GM12878 (cell line): ENCODE measurements at regions not wholly inside any gene's neighbourhood (a gene's known extent, or its start where the extent isn't known, plus 50 kb on each side); places are given as distances from the start of the nearest gene placed in this dataset.
"Not testable (repeated sequence)": the region's sequence is repeated elsewhere in the genome, so short reads cannot be mapped to it uniquely, and the experiment has no call there.

Experiments used
- ATAC-seq: fragments of 200-7000 bp; cut with Tn5 transposase; 3 replicates; pipeline ENCODE4 v1.9.1; 2020; ENCODE audit warnings: mild to moderate bottlenecking, moderate library complexity
- BruUV-seq: library from RNA; stranded (reverse); fragments of 400-500 nt; replicated peaks from 2 replicates; lab custom pipeline; 2021; lab: Mats Ljungman, UMichigan
- CTCF ChIA-PET: fragments of 300-600 bp; sonication (Branson Sonifier 250); formaldehyde crosslinking; extraction: SDS; loops from one replicate; lab custom pipeline; 2021; ENCODE audit warnings: inconsistent platforms; lab: Yijun Ruan, JAX
- POLR2A ChIA-PET: fragments of 350-600 bp; formaldehyde crosslinking; extraction: SDS; loops from one replicate; lab custom pipeline; 2021; ENCODE audit warnings: inconsistent platforms; lab: Charles Lee
- RAD21 ChIA-PET: fragments of 300-600 bp; sonication (Branson Sonifier 250); formaldehyde crosslinking; loops from one replicate; lab custom pipeline; 2023; ENCODE audit warnings: antibody characterized with exemption; ENCODE audit not compliant: unreplicated experiment; lab: Charles Lee
- SMC1A ChIA-PET: fragments of 300-600 bp; sonication (Branson Sonifier 250); formaldehyde crosslinking; loops from one replicate; lab custom pipeline; 2023; ENCODE audit not compliant: unreplicated experiment, uncharacterized antibody; lab: Charles Lee
- DNase-seq: peaks from one replicate; pipeline ENCODE4 v3.0.0-alpha.2; 2011; ENCODE audit warnings: low read depth, low spot score
- FAIRE-seq: peaks from 3 replicates; lab custom pipeline; 2011; peaks lifted over from hg19 to GRCh38; lab: Jason Lieb, UNC
- H2AFZ ChIP-seq: 2 replicates; pipeline ENCODE4 v1.6.0; 2011; ENCODE audit warnings: low read depth, low read length, control low read depth; ENCODE audit not compliant: control insufficient read depth
- H3K27ac ChIP-seq: 2 replicates; pipeline ENCODE4 v1.5.1; 2011; ENCODE audit warnings: control low read depth; ENCODE audit not compliant: control insufficient read depth, insufficient read depth
- H3K27me3 ChIP-seq, 2 experiments: replicated peaks in 1 of 2; 2 replicates each; pipeline versions ENCODE4 v1.6.0 to v1.6.1; 2011; ENCODE audit warnings: low read length in 1 of 2; ENCODE audit not compliant: control insufficient read depth in 2 of 2, insufficient read depth in 2 of 2
- H3K36me3 ChIP-seq, 2 experiments: 2 replicates each; pipeline ENCODE4 v1.5.1; 2011; ENCODE audit warnings: low read length in 1 of 2; ENCODE audit not compliant: control insufficient read depth in 2 of 2, insufficient read depth in 2 of 2
- H3K4me1 ChIP-seq: 2 replicates; pipeline ENCODE4 v1.6.1; 2011; ENCODE audit warnings: mild to moderate bottlenecking, low read length, moderate library complexity, mixed read lengths; ENCODE audit not compliant: control insufficient read depth, insufficient read depth
- H3K4me2 ChIP-seq: 2 replicates; pipeline ENCODE4 v1.6.0; 2011; ENCODE audit warnings: control low read depth; ENCODE audit not compliant: control insufficient read depth, insufficient read depth
- H3K4me3 ChIP-seq: fragments of 200-600 bp; sonication (generic); 2 replicates; pipeline ENCODE4 v1.5.1; 2016
- H3K79me2 ChIP-seq: 2 replicates; pipeline ENCODE4 v1.6.0; 2011; ENCODE audit warnings: low read length; ENCODE audit not compliant: control insufficient read depth, insufficient read depth
- H3K9ac ChIP-seq: 2 replicates; pipeline ENCODE4 v1.8.0; 2011; ENCODE audit warnings: low read length, control low read depth, mixed read lengths; ENCODE audit not compliant: control insufficient read depth, insufficient read depth
- H3K9me3 ChIP-seq: replicated peaks from 3 replicates; pipeline ENCODE4 v1.5.1; 2011; ENCODE audit warnings: mild to moderate bottlenecking, low read length; ENCODE audit not compliant: control insufficient read depth, insufficient read depth
- H4K20me1 ChIP-seq: 2 replicates; pipeline ENCODE4 v1.6.0; 2011; ENCODE audit not compliant: control insufficient read depth, insufficient read depth
- CBX3 ChIP-seq: fragments of 200-600 bp; sonication (generic); IDR thresholded peaks from 2 replicates; pipeline ENCODE4 v1.6.1; 2016; ENCODE audit warnings: low read depth, borderline replicate concordance
- CHD4 ChIP-seq: fragments of 200-600 bp; sonication (generic); IDR thresholded peaks from 2 replicates; pipeline ENCODE4 v1.6.1; 2016; ENCODE audit warnings: mild to moderate bottlenecking
- FOS ChIP-seq: IDR thresholded peaks from 3 replicates; pipeline ENCODE4 v1.6.1; 2011; ENCODE audit warnings: borderline replicate concordance; ENCODE audit not compliant: insufficient read length; ENCODE audit errors: extremely low read depth
- HCFC1 ChIP-seq: fragments of 150-350 bp; IDR thresholded peaks from 2 replicates; pipeline ENCODE4 v1.6.1; 2014; ENCODE audit warnings: low read length
- ZNF274 ChIP-seq: IDR thresholded peaks from one replicate; pipeline ENCODE4 v1.8.0; 2011; ENCODE audit not compliant: insufficient read length, insufficient read depth
- WGBS: methylation state at CpG from one replicate; pipeline ENCODE4 v1.1.6; 2016; ENCODE audit warnings: low lambda C conversion rate; ENCODE audit not compliant: insufficient replicate concordance, insufficient coverage; ENCODE audit errors: missing lambda C conversion rate; 5-methylcytosine and 5-hydroxymethylcytosine counted together
- in situ Hi-C: fragments of 300-500 bp; cut with MboI; formaldehyde crosslinking; loops from 9 replicates; pipeline ENCODE4 v1.14.3; 2018; ENCODE audit warnings: mixed read lengths
- intact Hi-C: fragments of 100-400 bp; cut with micrococcal nuclease; formaldehyde crosslinking; loops from one replicate; pipeline ENCODE4 v1.14.2; 2022; ENCODE audit not compliant: unreplicated experiment
- TF ChIP-seq, protein P1 (sequence below): IDR thresholded peaks from 2 replicates; pipeline ENCODE4 v1.6.1; 2011; ENCODE audit warnings: borderline replicate concordance, low read depth, mild to moderate bottlenecking, moderate library complexity, low read length; ENCODE audit not compliant: insufficient read depth, poor library complexity, severe bottlenecking

DNA sequence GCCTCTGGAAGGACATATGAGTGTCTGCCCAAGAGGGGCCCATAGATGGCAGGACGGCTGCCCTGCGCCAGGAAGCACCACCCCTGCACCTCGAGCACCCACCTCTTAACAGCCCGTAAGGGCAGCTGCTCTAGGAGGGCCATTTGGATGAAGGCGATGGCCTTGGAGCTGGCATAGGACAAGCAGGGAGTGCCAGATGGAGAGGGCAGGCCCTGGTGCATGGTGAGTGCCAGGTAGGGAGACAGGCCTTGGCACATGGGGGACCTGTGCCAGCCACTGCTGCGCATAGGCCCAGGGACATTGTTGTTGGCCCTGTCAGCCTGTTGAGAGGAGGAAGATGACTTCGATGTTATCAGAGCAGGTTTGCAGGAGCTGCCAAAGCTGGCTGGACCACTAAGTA is 134.2 kb downstream of the SLC25A46 start:
- Histone ChIP-seq H3K27ac (no peak overlapping the region), H2AFZ (no peak overlapping the region), H3K4me2 (no peak overlapping the region), H3K4me3 (no peak overlapping the region), H3K9ac (no peak overlapping the region), H4K20me1 (no peaks in the 10 kb centered on the region), H3K9me3 (no peaks in the 10 kb centered on the region), H3K79me2 (no peaks in the 10 kb centered on the region), H3K36me3 (no peaks in the 10 kb centered on the region), H3K27me3 (no peaks in the 10 kb centered on the region), H3K4me1 (no peaks in the 10 kb centered on the region)
- ChIA-PET POLR2A (no interaction called here), RAD21 (no interaction called here), CTCF (no interaction called here), SMC1A (interaction anchor here (1.9 kb wide), 1 partner anchor 9 kb away, joined by 7 read pairs; no protein-coding TSS in a partner anchor)
- DNase-seq (no peak), FAIRE-seq (no peak), ATAC-seq (no peak)
- TF ChIP-seq FOS: no peak
- no peak for TF ChIP-seq CHD4
- in situ Hi-C loops: no loop called here
- 35% methylated on average over 7 of the region's 7 CpGs for WGBS
- BruUV-seq: no TSS peak
- intact Hi-C loops: no loop called here

DNA sequence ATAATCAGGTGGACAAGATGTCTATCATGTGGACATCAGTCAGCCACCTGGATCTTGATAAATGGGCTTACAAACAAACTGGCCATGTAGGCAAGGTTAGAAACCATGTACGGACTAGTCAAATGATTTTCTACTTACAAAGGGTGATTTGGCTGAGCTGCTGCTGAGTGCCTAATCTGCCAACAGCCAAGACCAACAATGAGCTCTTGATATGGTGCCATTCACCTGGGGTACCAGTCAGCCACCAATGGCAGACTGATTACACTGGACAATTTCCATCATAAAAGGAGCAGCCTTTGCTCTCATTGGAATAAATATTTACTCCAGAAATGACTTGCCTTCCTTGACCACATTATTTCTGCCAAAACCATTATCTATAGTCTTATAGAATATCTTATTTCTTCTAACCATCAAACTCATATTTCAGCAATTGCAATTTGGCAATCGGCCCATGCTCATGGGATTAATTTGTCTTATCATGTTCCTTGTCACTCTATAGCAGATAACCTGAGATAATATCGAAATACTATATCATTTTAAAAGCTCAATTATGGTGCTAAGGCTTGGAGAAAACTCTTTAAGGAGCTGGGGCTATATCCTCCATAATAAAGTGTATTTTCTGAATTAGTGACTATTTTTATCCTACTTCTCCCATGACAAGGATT is 135.1 kb downstream of the SLC25A46 start:
- H2AFZ ChIP-seq: no peak overlapping the region
- H3K27me3 ChIP-seq: no peaks in the 10 kb centered on the region
- no peak for FAIRE-seq
- ATAC-seq: no peak
- H3K4me3 ChIP-seq: no peak overlapping the region
- RAD21 ChIA-PET: no interaction called here
- H3K4me1 ChIP-seq: no peaks in the 10 kb centered on the region
- SMC1A ChIA-PET: interaction anchor here (1.9 kb wide), 1 partner anchor 10 kb away, joined by 7 read pairs; no protein-coding TSS in a partner anchor
- DNase-seq: no peak
- H3K9ac ChIP-seq: no peak overlapping the region
- 0% methylated on average over 3 of the region's 3 CpGs for WGBS
- in situ Hi-C loops (no loop called here), intact Hi-C loops (no loop called here)
- POLR2A ChIA-PET: no interaction called here
- CTCF ChIA-PET: no interaction called here
- H4K20me1 ChIP-seq: no peaks in the 10 kb centered on the region
- no peaks in the 10 kb centered on the region for H3K79me2 ChIP-seq
- no peaks in the 10 kb centered on the region for H3K36me3 ChIP-seq
- no TSS peak for BruUV-seq
- H3K4me2 ChIP-seq: no peak overlapping the region
- TF ChIP-seq, protein P1, sequence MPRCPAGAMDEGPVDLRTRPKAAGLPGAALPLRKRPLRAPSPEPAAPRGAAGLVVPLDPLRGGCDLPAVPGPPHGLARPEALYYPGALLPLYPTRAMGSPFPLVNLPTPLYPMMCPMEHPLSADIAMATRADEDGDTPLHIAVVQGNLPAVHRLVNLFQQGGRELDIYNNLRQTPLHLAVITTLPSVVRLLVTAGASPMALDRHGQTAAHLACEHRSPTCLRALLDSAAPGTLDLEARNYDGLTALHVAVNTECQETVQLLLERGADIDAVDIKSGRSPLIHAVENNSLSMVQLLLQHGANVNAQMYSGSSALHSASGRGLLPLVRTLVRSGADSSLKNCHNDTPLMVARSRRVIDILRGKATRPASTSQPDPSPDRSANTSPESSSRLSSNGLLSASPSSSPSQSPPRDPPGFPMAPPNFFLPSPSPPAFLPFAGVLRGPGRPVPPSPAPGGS: no peak
- no peak for TF ChIP-seq HCFC1
- TF ChIP-seq ZNF274: no peak
- no peak for TF ChIP-seq CBX3
- no peaks in the 10 kb centered on the region for H3K9me3 ChIP-seq
- no peak overlapping the region for H3K27ac ChIP-seq

DNA sequence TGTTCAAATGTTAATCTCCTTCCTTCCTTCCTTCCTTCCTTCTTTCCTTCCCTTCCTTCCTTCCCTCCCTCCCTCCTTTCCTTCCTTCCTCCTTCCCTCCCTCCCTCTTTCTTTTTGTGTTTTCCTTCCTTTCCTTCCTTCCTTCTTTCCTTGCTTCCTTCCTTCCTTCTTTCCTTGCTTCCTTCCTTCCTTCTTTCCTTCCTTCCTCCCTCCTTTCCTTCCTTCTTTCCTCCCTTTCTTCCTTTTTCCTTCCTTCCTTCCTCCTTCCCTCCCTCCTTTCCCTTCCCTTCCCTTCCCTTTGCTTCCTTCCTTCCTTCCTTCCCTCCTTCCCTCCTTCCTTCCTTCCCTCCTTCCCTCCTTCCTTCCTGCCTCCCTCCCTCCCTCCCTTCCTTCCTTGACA is 136.3 kb downstream of the SLC25A46 start:
- H3K79me2 ChIP-seq, H4K20me1 ChIP-seq, H3K4me3 ChIP-seq, CTCF ChIA-PET, H3K27ac ChIP-seq, H3K4me1 ChIP-seq, FAIRE-seq, POLR2A ChIA-PET, H3K9me3 ChIP-seq, H3K27me3 ChIP-seq, intact Hi-C loops, H3K9ac ChIP-seq, H2AFZ ChIP-seq, BruUV-seq, H3K36me3 ChIP-seq, in situ Hi-C loops, DNase-seq, RAD21 ChIA-PET, SMC1A ChIA-PET, ATAC-seq, H3K4me2 ChIP-seq: not testable (repeated sequence)
